GM21528 (cell line): ENCODE measurements at regions not wholly inside any gene's neighbourhood (a gene's known extent, or its start where the extent isn't known, plus 50 kb on each side); places are given as distances from the start of the nearest gene placed in this dataset.

Experiments
- ATAC-seq: cut with Tn5 transposase; IDR thresholded peaks from one replicate; pipeline ENCODE4 v1.9.1; 2021; ENCODE audit warnings: mild to moderate bottlenecking, moderate library complexity; ENCODE audit not compliant: unreplicated experiment, low FRiP score

DNA sequence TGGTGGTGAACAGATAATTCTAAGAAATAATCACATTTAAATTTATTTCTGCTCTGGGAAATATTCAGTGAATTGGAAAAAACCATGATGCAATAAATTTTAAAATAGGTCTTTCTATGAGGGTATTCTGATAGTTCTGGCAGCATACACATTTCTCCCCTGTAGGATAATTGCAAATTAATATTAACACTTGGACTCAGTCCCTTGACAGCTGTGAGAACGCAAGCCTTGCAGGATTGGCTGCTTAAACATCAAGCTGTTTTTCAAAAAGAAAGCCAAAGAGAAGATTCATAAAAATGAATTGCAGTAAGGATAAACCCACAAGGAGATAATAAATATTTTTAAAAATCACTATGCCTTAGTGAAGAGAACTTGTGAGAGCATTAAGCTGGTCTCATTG, 180.0 kb downstream of the MTRR start:
- ATAC-seq, result no peak

DNA sequence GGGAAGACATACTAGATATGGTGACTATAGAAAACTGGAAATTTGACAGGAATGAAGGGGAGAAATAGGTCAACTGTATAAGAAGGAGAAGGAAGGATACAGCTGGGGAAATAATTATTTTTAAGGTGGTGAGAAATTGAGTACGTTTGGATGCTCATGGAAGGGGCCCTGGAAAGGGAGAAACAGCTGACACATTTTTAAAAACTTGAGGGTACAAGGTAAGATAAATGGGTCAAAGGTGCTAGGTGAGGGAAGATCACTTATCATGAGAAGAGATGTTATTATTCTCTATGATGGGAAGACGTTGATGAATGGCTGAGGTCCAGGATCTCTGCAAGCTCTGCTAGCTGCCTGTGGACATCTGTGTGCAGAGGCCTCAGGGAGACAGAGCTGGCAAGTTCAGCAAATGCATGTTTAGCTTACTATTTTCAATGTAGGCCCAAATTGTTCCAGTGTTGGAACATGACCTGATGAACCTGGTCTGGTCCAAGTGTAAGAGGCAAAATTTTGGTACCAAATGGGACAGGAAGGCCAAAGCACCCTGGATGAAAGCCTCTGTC, 181.7 kb downstream of the MTRR start:
- ATAC-seq, result no peak

DNA sequence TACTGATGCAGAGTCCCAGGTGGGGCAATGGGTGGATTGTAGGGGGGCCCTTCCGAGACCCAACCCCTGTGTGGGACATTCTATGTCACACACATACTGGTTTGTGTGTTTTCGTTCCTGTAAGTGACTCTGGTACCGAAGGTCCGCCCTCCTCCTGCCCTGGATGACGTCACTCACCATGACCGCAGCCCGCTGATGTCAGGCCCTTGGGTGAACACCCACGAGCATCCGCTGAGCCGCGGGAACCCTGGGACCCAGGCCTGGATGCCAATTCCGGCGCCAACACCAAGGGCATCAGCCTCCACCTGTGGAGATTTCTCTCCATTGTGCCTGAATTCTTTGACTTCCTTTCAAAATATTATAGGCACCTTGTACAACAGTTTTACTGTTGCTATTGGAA, 184.3 kb downstream of the MTRR start:
- no peak for ATAC-seq

DNA sequence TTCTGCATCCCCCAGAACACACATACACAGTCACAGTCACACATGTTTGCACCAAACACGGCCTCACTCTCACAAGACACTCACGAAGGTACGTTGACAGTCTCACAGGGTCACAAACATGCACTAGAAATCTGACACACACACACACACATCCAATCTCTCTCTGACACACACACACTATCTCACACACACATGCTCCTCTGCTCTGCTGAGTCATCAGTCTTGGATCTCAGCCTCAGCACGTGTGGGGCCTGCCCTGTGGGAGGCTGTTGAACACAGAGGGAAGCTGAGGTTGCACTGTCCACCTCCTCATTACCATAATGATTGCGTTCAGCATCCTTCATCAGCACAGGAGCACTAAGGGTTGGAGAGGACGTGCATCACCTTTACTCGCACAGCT, 188.8 kb downstream of the MTRR start:
- no peak for ATAC-seq

DNA sequence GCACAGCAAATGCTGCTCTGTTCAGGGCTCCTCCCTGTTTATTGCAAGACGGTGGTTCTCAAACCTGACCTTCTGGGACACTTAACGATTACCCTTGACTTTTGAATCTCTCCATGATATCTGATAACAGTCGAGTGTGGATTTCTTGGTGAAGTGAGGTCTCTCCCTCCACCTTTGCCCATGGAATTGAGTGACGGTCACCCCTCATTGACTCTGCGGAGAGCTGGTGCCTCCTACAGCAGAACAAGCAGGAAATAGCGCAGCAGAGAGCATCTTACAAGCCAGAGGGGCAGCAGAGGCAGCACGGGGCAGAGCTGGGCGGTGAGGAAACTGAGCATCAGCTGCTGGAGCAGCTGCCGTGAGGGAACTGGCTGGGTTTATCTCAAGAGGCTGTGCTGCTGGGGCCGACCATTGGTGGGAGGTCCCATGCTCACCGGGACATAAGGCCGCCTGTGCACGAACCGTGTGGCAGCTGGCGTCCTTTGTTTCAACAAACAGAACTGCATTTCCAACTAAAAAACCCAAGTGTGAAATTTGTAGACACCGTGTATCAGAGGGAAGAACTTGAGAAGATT, 189.8 kb downstream of the MTRR start:
- no peak for ATAC-seq

DNA sequence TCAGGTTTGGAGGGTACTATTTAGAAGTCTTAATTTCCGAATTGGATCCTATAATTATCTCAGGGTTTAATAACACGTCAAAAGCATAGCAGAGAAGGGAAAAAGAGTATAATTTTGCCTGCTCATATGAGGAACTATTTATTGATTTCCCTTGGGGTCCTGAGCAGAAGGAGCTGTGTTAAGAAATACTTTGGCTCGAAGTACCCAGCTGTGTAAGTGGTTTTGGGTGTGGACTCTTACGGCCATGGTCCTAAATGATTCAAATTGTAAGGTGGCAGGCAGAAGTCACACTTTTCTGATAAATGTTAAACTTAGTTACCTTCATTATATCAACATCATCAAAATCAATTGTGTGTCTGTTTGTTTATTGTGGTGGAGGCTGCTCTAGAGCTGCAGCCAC, 190.4 kb downstream of the MTRR start:
- no peak for ATAC-seq

DNA sequence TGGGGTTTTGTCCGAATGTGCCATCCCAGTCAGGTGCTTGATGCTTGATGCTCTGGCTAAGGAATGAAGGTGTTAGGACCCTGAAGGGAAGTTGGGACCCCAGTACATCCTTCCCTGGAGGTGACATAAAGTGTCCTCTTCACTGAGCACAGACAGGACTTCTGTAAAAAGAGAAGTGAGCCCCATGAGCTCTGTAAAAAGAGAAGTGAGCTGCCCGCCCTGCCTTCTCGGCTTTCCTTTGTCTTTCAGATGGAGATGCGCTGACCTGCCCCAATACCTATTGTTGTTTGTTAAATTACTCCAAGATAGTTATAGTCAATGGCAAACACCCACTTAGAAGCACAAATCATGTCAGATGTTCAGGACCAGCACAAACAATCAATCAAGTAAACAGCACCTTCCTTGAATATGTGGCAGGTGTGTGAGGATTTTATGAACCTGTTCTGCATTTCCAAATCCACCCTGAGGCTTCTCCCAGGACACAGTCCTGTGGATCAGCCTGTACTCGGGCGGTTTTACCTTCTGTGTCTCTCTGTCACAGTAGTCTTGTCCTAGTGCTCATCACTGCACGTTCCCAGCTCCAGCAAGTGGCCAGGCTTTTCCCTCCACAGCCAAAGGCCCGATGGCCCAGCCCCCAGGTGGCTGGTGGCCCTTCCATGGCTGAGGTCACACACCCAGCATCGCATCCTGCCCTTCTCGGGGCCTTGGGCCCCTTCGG, 191.4 kb downstream of the MTRR start:
- no peak for ATAC-seq

DNA sequence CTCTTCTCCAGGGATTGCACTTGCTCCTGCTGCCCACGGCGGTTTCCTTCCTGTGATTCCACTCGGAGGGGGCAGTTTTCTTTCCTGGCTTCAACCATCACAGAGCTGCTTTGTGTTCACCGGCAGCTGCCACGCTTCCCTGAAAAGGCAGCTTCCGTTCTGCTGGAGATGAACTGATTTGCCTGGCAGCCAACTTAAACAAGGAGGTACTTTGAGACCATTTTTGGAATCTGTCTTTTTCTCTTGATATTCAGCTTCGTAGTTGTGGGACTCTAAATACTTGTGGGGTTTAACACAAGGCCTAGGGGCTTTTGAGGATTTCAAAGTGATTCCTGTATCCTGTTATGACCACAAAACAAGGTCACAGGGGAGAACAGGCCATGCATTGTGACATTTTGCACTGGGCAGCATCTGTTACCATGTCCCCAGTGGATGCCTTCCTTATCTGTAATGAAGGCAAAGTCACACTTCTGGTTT, 192.0 kb downstream of the MTRR start:
- no peak for ATAC-seq

DNA sequence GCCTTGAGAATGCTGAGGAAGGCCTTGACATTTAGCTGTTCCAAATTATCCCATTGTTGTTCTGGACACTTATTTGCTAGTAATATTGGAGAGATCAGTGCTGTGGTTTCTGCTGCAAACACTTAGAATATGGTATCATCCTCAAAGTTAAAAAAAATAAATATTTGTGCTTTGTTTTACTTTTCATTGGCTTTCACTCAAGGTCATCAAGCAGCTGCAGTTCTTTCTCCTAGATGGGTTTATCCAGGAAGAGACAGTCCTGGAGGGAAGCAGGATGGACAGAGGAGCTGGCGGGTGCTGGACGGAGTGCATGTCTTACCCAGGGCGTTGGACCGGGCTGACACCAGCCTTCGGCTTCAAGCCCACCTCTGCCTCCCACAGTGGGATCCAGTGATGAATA, 193.6 kb downstream of the MTRR start:
- no peak for ATAC-seq

DNA sequence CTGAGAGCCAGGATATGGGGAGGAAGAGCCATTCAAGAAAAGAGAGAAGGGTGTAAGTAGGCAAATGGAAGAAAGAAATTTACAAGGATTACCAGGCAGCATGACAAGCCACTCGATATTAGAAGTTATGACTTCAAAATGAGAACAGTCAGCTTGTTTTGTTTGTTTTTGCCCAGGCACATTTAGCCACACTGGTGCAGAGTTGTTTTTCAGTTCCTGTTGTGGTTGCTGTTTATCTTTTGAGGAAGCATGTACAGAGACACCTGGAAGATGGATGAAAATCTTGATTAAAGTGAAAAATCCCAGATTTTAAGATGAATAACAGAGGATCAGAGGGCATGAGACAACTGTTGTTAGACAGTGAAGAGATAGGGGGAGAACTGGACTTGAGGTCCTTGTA, 199.1 kb downstream of the MTRR start:
- ATAC-seq, result no peak

DNA sequence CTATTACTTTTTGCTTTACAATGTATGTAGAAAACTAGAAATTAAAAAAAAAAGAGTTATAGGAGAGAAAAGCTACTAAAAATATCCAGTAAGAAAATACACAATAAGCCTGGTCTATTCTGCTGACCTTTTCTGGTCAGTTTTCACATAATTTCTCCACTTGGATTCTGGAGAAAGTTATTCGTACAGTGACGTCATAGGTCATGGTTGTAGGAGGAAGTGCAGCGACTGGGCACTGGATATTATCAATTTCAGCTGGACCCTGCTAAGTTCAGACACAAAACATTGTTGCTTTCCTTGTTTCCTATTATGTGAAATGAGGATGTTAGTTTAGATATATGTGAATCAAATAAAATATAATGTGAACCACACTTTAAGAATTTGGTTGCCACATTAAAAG, 201.2 kb downstream of the MTRR start:
- ATAC-seq, result no peak

DNA sequence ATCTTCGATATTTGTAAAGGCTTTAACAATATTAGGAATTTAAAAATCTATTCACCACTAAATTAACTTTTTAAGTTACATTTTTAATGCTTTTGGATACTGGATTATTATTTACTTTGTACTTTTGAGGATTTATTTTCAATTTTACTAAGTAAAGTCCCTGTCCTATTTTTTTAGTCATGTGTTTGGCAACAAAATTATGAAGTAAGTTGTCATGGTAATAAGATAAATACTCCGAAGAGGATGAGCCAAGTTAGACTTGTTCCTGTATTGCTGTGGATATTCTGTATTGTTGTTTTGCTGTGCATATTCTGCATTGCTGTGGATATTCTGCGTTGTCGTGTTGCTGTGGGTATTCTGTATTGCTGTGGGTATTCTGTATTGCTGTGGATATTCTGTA, 210.1 kb downstream of the MTRR start:
- no peak for ATAC-seq

DNA sequence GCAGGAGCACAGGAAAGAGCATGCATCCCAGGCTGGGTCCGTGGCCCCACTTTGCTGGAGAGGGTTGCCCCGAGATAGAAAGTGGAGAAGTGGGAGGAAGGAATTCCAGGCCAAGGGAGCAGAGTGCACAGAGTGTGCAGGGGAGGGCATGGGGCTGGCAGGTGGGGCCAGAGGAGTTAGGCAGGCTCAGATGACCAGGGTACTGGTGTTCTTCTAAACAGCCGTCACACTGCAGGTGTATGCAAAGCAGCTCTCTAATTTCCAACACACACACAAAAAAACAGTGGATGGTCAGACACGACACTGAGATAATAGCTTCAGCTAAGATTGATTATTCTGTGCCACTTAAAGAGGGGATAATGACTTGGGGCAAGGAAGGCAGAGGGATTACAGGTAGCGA, 212.2 kb downstream of the MTRR start:
- no peak for ATAC-seq

DNA sequence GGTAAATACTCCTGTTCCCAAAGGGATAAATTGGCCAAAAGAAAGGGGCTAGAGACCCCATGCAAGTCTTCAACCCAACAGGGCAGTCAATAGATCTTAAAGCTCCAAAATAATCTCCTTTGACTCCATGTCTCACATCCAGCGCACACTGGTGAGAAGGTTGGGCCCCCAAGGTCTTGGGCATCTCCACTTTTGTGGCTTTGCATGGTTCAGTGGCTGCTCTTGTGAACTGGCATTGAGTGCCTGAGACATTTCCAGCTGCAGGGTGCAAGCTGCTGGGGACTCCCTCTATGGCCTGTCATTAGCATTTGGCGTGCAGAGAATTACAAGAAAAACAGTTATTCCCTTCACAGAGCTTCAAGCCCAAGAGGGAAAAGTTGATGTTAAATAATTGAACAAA, 224.7 kb downstream of the MTRR start:
- ATAC-seq, result no peak

DNA sequence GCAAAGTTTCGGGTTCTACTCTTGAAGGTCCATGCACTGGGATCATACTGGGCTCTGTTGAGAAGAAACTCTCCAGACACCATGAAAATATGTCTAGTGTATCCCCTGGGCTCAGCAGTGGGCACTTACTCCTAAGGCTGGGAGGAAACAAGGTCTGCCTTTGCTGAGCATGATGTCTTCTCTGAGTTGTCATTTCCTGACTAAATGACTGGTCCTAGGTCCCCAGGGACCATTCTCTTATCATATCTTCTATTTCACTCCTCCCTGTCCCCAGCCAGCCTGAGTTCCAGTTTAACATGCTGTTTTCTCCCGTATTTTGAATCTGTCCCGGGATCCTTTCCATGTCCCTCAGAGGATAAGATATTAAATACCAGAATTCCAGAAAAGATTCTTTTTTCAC, 225.4 kb downstream of the MTRR start:
- no peak for ATAC-seq

DNA sequence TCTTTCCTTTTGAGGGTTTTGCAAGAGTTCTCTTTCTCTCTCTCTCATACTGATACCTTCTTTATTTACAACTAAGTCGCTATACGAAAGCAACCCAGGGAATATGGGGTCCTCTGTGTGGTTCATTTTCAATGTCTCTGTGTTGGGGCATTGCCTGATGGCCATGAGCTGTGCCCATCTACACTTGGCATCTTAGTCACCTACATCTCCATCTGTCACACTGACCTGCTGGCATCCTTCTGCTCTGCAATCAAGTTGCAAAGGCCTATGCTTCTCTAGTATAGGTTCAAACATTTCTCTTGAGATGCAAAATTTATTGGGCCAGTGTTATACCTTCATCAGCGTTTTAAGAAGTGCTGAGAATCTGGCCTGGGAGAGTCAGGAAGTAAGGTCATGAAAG, 228.2 kb downstream of the MTRR start:
- no peak for ATAC-seq

DNA sequence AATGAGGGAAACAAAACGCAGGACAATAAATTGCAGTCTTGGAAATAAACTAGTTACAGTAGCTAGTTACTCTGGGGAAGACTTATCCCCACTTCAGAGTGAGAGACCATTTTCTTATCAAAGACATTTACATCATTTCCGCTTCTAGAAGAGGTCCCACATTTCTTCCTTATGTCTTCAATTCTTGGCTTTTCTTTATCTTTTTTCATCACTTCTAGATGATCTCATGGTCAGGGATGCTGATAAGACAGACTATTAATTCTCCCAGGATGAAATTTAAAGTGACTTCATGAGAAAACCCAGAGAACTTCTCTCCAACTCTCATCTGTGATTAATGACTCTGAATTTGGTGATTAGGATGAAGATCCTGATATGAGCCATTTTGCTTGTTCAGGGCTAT, 229.1 kb downstream of the MTRR start:
- no peak for ATAC-seq

DNA sequence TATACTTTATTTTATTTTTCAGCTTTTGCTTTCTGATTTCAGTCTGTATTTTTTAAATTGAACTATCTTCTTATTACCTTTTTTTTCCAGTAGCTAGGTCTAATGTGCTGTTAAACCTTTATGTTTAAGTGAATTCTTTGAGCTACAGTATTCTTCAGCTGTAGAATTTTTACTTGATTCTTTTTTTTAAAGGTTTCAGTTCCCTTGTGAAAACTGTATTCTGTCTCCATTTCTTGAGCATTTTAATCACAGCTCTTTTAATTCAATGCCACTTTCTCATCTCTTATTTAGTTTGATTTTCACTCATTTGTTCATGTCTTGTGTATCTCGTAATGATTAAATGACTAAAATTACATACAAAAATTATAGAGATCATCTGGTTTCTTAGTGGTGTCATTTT, 233.8 kb downstream of the MTRR start:
- ATAC-seq, result no peak

DNA sequence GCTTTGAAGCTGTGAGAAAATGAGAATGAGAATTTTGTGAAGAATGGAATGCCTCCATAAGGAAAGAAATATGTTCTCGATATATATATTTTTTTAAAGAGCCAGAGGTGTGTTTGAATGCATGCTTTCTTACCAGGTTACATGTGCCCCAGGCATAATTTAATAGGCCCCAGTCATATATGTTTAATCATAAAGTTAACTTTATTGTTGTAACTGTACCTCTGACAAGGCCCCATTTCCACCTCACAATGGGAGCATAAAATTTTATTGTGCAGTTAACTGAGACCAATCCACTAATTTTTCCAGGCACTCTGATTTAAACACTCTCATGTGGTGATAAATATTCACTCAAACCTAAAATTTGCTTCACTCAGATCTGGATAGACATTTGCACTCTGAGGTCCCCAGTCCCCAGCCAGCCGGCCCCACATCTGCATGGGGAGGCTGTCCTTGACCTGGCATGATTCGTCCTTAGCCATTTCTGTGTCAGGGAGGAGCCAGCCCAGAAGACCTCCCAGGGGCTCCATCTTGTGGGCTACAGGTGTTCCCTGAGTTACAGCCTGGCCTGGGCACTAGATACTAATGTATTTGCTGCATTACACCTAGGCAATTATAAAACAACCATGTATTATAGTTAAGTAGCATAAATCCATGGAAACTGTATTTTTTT, 245.8 kb downstream of the MTRR start:
- no peak for ATAC-seq

DNA sequence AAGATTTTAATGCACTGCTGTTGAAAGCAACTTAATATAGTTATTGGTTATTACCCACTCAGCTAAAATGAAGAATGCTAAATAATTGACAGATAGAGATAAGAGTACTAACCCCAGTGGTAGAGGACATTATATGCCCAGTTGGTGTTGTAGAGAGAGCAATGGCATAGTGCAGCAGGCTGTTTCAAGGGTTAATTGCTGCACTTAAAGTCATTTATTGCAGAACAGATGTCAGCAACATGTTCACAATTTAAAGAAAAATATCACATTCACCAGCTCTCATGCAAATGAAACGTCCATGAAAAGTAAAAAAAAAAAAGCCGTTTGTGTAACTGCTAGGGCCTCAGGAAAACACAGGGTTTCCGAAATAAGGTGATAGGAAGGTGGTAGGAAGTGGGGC, 254.6 kb downstream of the MTRR start:
- ATAC-seq, result no peak

DNA sequence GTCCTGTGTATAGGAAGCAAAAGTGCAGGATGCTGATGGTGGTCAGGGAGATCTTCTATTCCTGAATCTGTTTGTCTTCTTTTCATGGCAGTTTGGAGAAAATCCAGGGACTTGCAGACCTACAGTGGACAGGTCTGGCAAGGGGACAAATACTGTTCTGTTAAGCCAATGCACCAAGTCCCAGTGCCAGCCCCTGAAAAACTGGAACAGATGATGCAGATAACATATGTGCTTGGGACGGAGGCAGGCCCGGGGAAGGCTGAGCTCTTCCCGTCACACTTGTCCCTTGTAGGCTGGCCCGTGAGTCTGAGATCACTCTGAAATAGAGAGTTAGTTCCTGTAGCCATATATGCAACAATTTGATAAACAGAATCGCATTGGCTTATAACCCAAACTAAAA, 265.7 kb downstream of the MTRR start:
- no peak for ATAC-seq

DNA sequence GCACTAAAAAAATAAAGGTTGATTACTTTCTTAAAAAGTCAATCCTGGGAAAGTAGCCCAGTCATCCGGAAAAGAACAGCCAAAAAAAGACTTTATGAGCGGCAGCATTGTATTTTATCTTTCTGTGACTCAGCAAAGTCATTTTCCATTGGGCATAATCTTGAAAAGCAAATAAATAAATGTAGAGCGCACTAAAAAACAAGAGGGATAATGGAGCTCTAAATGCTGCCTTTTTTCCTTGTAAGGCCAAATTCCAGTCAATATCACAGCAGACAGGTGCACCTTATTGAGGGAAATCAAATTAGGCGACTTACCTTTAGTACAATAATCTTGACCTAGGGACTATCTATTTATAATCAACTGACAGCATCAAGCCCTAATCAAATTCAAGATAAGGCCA, 266.8 kb downstream of the MTRR start:
- no peak for ATAC-seq
